IMR-90 (cell line): ENCODE measurements at regions not wholly inside any gene's neighbourhood (a gene's known extent, or its start where the extent isn't known, plus 50 kb on each side); places are given as distances from the start of the nearest gene placed in this dataset.

Source experiments
- ATAC-seq: fragments of 200-7000 bp; cut with Tn5 transposase; 2 replicates; pipeline ENCODE4 v1.9.1; 2020; ENCODE audit warnings: low read depth, mild to moderate bottlenecking, moderate library complexity
- BruUV-seq: library from RNA; stranded (reverse); fragments of 400-500 nt; replicated peaks from 2 replicates; lab custom pipeline; 2021; lab: Mats Ljungman, UMichigan
- CTCF ChIA-PET: fragments of 300-600 bp; formaldehyde crosslinking; extraction: SDS; loops from one replicate; lab custom pipeline; 2021; ENCODE audit warnings: antibody characterized with exemption; lab: Yijun Ruan, JAX
- POLR2A ChIA-PET: fragments of 300-600 bp; sonication (Branson Sonifier 250); formaldehyde crosslinking; loops from one replicate; lab custom pipeline; 2022; ENCODE audit warnings: antibody characterized with exemption; ENCODE audit not compliant: unreplicated experiment; lab: Charles Lee
- DNase-seq: peaks from one replicate; pipeline ENCODE4 v3.0.0; 2013
- H2AFZ ChIP-seq: replicated peaks from 2 replicates; pipeline ENCODE3; 2013; ENCODE audit warnings: low read length, mild to moderate bottlenecking; ENCODE audit not compliant: poor library complexity
- H2AK5ac ChIP-seq: 2 replicates; pipeline ENCODE4 v1.6.1; 2013; ENCODE audit warnings: low read depth, low read length, inconsistent platforms
- H2AK9ac ChIP-seq: replicated peaks from 2 replicates; pipeline ENCODE3; 2013; ENCODE audit warnings: mild to moderate bottlenecking, low read depth, low read length, moderate library complexity; ENCODE audit not compliant: poor library complexity
- H2BK120ac ChIP-seq: 2 replicates; pipeline ENCODE4 v1.6.1; 2013; ENCODE audit warnings: low read depth, low read length, inconsistent platforms
- H2BK15ac ChIP-seq: 3 replicates; pipeline ENCODE4 v1.6.1; 2013; ENCODE audit warnings: low read depth, low read length, inconsistent platforms
- H2BK20ac ChIP-seq: 2 replicates; pipeline ENCODE4 v1.6.1; 2013; ENCODE audit warnings: low read depth, mild to moderate bottlenecking, inconsistent platforms, low read length, moderate library complexity
- H2BK5ac ChIP-seq: 2 replicates; pipeline ENCODE4 v1.6.1; 2013; ENCODE audit warnings: mild to moderate bottlenecking, low read depth, low read length, inconsistent platforms; ENCODE audit not compliant: poor library complexity, severe bottlenecking
- H3K14ac ChIP-seq: replicated peaks from 2 replicates; pipeline ENCODE4 v1.6.1; 2013; ENCODE audit warnings: low read depth, low read length, inconsistent platforms
- H3K18ac ChIP-seq: 2 replicates; pipeline ENCODE4 v1.6.1; 2013; ENCODE audit warnings: low read depth, low read length, control low read depth
- H3K23ac ChIP-seq: 2 replicates; pipeline ENCODE4 v1.6.1; 2013; ENCODE audit warnings: low read depth, low read length, inconsistent platforms
- H3K27ac ChIP-seq: 2 replicates; pipeline ENCODE4 v1.5.1; 2013; ENCODE audit warnings: mild to moderate bottlenecking, control low read depth, low read length; ENCODE audit not compliant: insufficient read depth
- H3K27me3 ChIP-seq: 2 replicates; pipeline ENCODE4 v1.6.1; 2013; ENCODE audit warnings: low read length; ENCODE audit not compliant: control insufficient read depth, insufficient read depth
- H3K36me3 ChIP-seq: 2 replicates; pipeline ENCODE4 v1.6.1; 2013; ENCODE audit warnings: low read length, mixed read lengths; ENCODE audit not compliant: control insufficient read depth, insufficient read depth
- H3K4ac ChIP-seq: 2 replicates; pipeline ENCODE4 v1.6.1; 2013; ENCODE audit warnings: low read depth, low read length, inconsistent platforms
- H3K4me1 ChIP-seq: 2 replicates; pipeline ENCODE4 v1.6.1; 2013; ENCODE audit warnings: low read length, mixed read lengths; ENCODE audit not compliant: control insufficient read depth, insufficient read depth
- H3K4me2 ChIP-seq: 2 replicates; pipeline ENCODE4 v1.6.1; 2013; ENCODE audit warnings: low read depth, mild to moderate bottlenecking, control low read depth, low read length, moderate library complexity
- H3K4me3 ChIP-seq: 2 replicates; pipeline ENCODE4 v1.5.1; 2013; ENCODE audit warnings: low read depth, mild to moderate bottlenecking, control low read depth, low read length, moderate library complexity; ENCODE audit not compliant: insufficient read depth
- H3K56ac ChIP-seq: 2 replicates; pipeline ENCODE4 v1.6.1; 2013; ENCODE audit warnings: low read length, inconsistent platforms; ENCODE audit not compliant: insufficient read depth; ENCODE audit errors: extremely low read depth
- H3K79me1 ChIP-seq, 2 experiments: 2 replicates each; pipeline ENCODE4 v1.6.1; 2013; ENCODE audit warnings: low read length in 2 of 2, inconsistent platforms in 1 of 2, low read depth in 1 of 2
- H3K9ac ChIP-seq: 2 replicates; pipeline ENCODE4 v1.6.1; 2013; ENCODE audit warnings: low read depth, low read length, control low read depth
- H3K9me1 ChIP-seq: 2 replicates; pipeline ENCODE4 v1.6.1; 2013; ENCODE audit warnings: low read length, inconsistent platforms; ENCODE audit not compliant: insufficient read depth
- H3K9me3 ChIP-seq: 2 replicates; pipeline ENCODE4 v1.6.1; 2013; ENCODE audit warnings: low read length; ENCODE audit not compliant: control insufficient read depth, insufficient read depth
- H4K20me1 ChIP-seq: 2 replicates; pipeline ENCODE4 v1.6.1; 2013; ENCODE audit warnings: low read length, inconsistent platforms; ENCODE audit not compliant: insufficient read depth
- H4K5ac ChIP-seq: 2 replicates; pipeline ENCODE4 v1.6.1; 2013; ENCODE audit warnings: mild to moderate bottlenecking, low read depth, low read length, control low read depth
- H4K8ac ChIP-seq, 2 experiments: 2 replicates each; pipeline ENCODE4 v1.6.1; 2013; ENCODE audit warnings: low read depth in 2 of 2, low read length in 2 of 2, control low read depth in 1 of 2, inconsistent platforms in 1 of 2
- H4K91ac ChIP-seq: 2 replicates; pipeline ENCODE4 v1.6.1; 2013; ENCODE audit warnings: low read depth, low read length, inconsistent platforms; ENCODE audit not compliant: insufficient read depth
- BHLHE40 ChIP-seq: fragments of 150-350 bp; IDR thresholded peaks from 2 replicates; pipeline ENCODE4 v1.6.1; 2016; ENCODE audit warnings: mild to moderate bottlenecking, low read depth, low read length
- CEBPB ChIP-seq: IDR thresholded peaks from 2 replicates; pipeline ENCODE4 v1.6.1; 2012; ENCODE audit warnings: low read depth, low read length, improper control_type of control experiment
- ELK1 ChIP-seq: fragments of 150-350 bp; IDR thresholded peaks from 2 replicates; pipeline ENCODE4 v1.6.1; 2016; ENCODE audit warnings: low read depth, mild to moderate bottlenecking, low read length, moderate library complexity, borderline replicate concordance
- NFE2L2 ChIP-seq: fragments of 150-350 bp; IDR thresholded peaks from 2 replicates; pipeline ENCODE4 v1.6.1; 2016; ENCODE audit warnings: low read depth, mild to moderate bottlenecking, low read length
- RCOR1 ChIP-seq: IDR thresholded peaks from 2 replicates; pipeline ENCODE4 v1.6.1; 2012; ENCODE audit warnings: mild to moderate bottlenecking, low read length, improper control_type of control experiment; ENCODE audit not compliant: insufficient replicate concordance
- RFX5 ChIP-seq: IDR thresholded peaks from 2 replicates; pipeline ENCODE4 v1.8.0; 2012; ENCODE audit warnings: low read depth, mild to moderate bottlenecking, low read length, moderate library complexity
- SMC3 ChIP-seq: fragments of 150-350 bp; IDR thresholded peaks from 2 replicates; pipeline ENCODE4 v1.6.1; 2016; ENCODE audit warnings: low read depth, mild to moderate bottlenecking, antibody characterized with exemption, low read length, moderate library complexity
- WGBS, 2 experiments: methylation state at CpG; one replicate each; pipeline versions ENCODE4 v1.1.5 to v1.1.7; 2013; ENCODE audit warnings: missing lambda C conversion rate in 2 of 2; ENCODE audit not compliant: insufficient read length in 1 of 2; ENCODE audit errors: extremely low coverage in 2 of 2; 5-methylcytosine and 5-hydroxymethylcytosine counted together
- dilution Hi-C: fragments of 300-500 bp; cut with HindIII; formaldehyde crosslinking; loops from one replicate; pipeline ENCODE4 v1.14.3; 2018; ENCODE audit warnings: low sequenced_read_pairs; ENCODE audit not compliant: unreplicated experiment
- in situ Hi-C: fragments of 300-500 bp; cut with MboI; formaldehyde crosslinking; loops from 3 replicates; pipeline ENCODE4 v1.14.3; 2019; ENCODE audit warnings: low sequenced_read_pairs, inconsistent platforms, mixed read lengths
- intact Hi-C: fragments of 100-400 bp; cut with micrococcal nuclease; formaldehyde crosslinking; loops from 2 replicates; pipeline ENCODE4 v1.10.0; 2022

DNA sequence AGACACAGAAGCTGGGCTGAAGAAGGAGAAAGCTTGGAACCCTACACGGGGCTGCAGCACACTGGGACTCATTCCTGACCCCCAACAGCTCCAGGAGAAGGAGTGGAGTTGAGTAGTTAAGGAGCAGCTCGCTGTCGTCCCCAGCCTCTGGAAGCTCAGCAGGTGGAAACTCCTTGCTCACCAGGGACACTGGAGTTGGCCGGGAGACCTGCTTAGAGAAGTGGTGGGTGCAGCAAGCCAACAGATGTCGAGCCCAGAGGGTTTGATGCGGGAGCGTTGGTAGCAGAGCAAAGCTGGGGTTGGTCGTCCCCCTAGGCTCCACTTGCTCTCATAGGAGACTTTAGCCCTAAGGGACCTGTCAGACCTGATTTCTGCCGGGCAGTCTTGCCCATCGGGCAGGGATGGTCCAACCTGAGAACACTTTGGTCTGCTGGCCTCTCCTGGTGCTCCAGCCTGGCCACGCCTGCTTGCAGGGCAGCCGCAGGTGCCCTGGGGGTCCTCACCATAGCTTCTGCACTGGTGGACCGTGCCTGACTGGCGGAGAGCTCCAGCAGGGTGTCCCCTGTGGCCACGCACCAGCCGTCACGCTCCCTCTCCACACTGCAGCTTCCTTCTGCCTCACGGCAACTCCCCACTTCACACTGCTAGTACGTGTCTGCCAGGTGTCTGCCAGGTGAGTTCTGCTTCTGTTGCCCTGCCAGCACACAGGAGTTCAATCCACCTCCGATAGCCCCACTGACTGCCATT, 353.7 kb downstream of the GASK1B start:
- Histone ChIP-seq H2BK120ac (no peak overlapping the region), H2AK5ac (no peak overlapping the region), H3K9me1 (no peaks in the 10 kb centered on the region), H3K23ac (no peak overlapping the region), H4K5ac (no peak overlapping the region), H2AK9ac (no peak overlapping the region), H4K8ac (no peak overlapping the region), H2BK20ac (no peak overlapping the region), H3K27me3 (no peaks in the 10 kb centered on the region), H3K9ac (no peak overlapping the region), H3K27ac (no peak overlapping the region), H3K4me1 (no peaks in the 10 kb centered on the region), H3K4me2 (no peak overlapping the region), H3K4ac (no peak overlapping the region), H4K20me1 (no peaks in the 10 kb centered on the region), H3K36me3 (no peaks in the 10 kb centered on the region), H4K91ac (no peak overlapping the region), H3K79me1 (no peaks in the 10 kb centered on the region), H3K56ac (no peak overlapping the region), H2AFZ (no peak overlapping the region), H3K18ac (no peak overlapping the region), H2BK5ac (no peak overlapping the region), H3K14ac (no peak overlapping the region), H3K9me3 (peaks cover 11% of the 10 kb centered on the region; the same call in 1 of the 2 replicates), H3K4me3 (no peak overlapping the region), H2BK15ac (no peak overlapping the region)
- dilution Hi-C loops, result no loop called here
- no TSS peak for BruUV-seq
- no peak for TF ChIP-seq CEBPB
- no peak for TF ChIP-seq ELK1
- TF ChIP-seq RCOR1, result no peak
- no peak for TF ChIP-seq SMC3
- no peak for TF ChIP-seq NFE2L2
- no peak for TF ChIP-seq RFX5
- no peak for TF ChIP-seq BHLHE40
- intact Hi-C loops, result no loop called here
- ATAC-seq (no peak), DNase-seq (no peak)
- ChIA-PET POLR2A (no interaction called here), CTCF (no interaction called here)
- in situ Hi-C loops, result no loop called here
- 73% methylated on average over 6 of the region's 20 CpGs; no CpG with 5 or more reads in 1 of the 2 experiments for WGBS, 2 experiments
